ENCODE measurements at regions not wholly inside any gene's neighbourhood (a gene's known extent, or its start where the extent isn't known, plus 50 kb on each side); places are given as distances from the start of the nearest gene placed in this dataset.
"Not testable (repeated sequence)": the region's sequence is repeated elsewhere in the genome, so short reads cannot be mapped to it uniquely, and the experiment has no call there.

DNA sequence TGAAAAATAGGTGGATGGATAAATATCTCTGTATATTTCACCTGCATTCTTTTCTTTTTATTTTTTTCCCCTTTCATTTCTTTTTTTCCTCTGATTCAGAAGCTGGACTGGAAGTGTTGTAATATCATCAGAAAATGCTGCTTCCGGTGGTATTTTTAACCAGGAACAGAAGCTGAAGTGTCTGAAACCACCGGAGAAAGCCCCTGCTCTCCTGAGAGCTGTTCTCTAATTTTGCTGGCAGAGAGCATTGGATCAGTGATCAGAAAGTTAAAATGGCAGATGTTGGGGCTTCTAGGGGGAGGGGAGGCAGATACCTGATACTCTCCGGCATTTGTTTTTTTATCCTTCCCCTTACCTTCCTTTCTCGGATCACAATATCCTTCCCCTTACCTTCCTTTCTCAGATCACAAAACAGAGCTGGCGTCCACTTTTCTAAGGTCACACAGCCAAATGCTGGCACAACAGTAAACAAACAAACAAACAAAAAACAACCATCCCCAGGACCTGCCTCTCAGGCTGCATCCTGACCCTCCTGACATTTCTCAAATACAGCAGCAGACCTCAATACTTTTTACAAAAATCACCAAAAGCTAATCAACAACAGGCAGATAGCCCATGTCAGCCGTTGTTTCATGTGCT is 143.2 kb upstream of the ZNF217 start:
- Histone ChIP-seq H3K9me3 (ENCODE audit: control insufficient read depth, insufficient read depth, low read length) (no peaks in the 10 kb centered on the region), H3K4me1 (ENCODE audit: insufficient read depth, low read length) (peaks cover 59% of the 10 kb centered on the region), H3K36me3 (ENCODE audit: insufficient read depth, low read length) (no peaks in the 10 kb centered on the region; the same call in 1 of the 2 replicates), H3K9ac (ENCODE audit: low read depth, low read length) (peak overlapping the region; percentile 5; the same call in 1 of the 2 replicates)

GRCh38 chr20:53736122-53736756 is 142.6 kb upstream of the ZNF217 start:
- Histone ChIP-seq H3K9me3 (ENCODE audit: control insufficient read depth, insufficient read depth, low read length) (no peaks in the 10 kb centered on the region), H3K36me3 (ENCODE audit: insufficient read depth, low read length) (no peaks in the 10 kb centered on the region; the same call in 1 of the 2 replicates), H3K4me1 (ENCODE audit: insufficient read depth, low read length) (peaks cover 55% of the 10 kb centered on the region), H3K9ac (ENCODE audit: low read depth, low read length) (peak overlapping the region; percentile 5; the same call in 1 of the 2 replicates)

DNA sequence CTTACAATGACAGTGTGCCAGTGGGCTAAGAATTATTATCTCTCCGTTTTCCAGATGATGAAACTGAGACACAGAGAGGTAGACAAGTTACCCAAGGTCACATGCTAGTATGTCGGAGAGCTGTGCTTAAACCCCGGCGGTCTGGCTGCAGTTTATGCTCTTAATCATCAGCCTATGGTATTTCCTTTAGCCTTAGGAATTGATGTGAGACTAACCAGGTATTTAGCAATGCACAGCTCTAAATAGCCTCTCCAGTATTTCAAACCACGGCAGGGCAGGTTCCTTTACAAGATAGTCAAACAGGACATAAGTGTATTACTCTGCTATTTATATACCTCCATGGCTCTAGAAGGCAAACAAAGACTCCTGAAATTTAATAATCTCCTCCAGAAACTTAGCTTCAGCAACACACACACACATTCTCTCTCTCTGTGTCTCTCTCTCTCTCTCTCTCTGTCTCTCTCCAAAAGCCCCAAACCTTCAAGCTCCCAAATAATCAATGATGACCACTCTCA is 142.0 kb upstream of the ZNF217 start:
- H3K9me3 ChIP-seq (ENCODE audit: control insufficient read depth, insufficient read depth, low read length): no peaks in the 10 kb centered on the region
- peaks cover 50% of the 10 kb centered on the region for H3K4me1 ChIP-seq (ENCODE audit: insufficient read depth, low read length)
- H3K9ac ChIP-seq (ENCODE audit: low read depth, low read length): no peak overlapping the region
- no peaks in the 10 kb centered on the region; the same call in 1 of the 2 replicates for H3K36me3 ChIP-seq (ENCODE audit: insufficient read depth, low read length)

GRCh38 chr20:53734006-53734688 is 140.5 kb upstream of the ZNF217 start:
- H3K4me1 ChIP-seq (ENCODE audit: insufficient read depth, low read length): peaks cover 40% of the 10 kb centered on the region
- H3K36me3 ChIP-seq (ENCODE audit: insufficient read depth, low read length): no peaks in the 10 kb centered on the region; the same call in 1 of the 2 replicates
- no peak overlapping the region for H3K9ac ChIP-seq (ENCODE audit: low read depth, low read length)
- H3K9me3 ChIP-seq (ENCODE audit: control insufficient read depth, insufficient read depth, low read length): no peaks in the 10 kb centered on the region

- Histone ChIP-seq H3K36me3 (ENCODE audit: insufficient read depth, low read length) (no peaks in the 10 kb centered on the region; the same call in 1 of the 2 replicates), H3K4me1 (ENCODE audit: insufficient read depth, low read length) (peaks cover 16% of the 10 kb centered on the region), H3K9ac (ENCODE audit: low read depth, low read length) (no peak overlapping the region), H3K9me3 (ENCODE audit: control insufficient read depth, insufficient read depth, low read length) (no peaks in the 10 kb centered on the region)
Measured at GRCh38 chr20:53731595-53731994, 138.0 kb upstream of the ZNF217 start.

DNA sequence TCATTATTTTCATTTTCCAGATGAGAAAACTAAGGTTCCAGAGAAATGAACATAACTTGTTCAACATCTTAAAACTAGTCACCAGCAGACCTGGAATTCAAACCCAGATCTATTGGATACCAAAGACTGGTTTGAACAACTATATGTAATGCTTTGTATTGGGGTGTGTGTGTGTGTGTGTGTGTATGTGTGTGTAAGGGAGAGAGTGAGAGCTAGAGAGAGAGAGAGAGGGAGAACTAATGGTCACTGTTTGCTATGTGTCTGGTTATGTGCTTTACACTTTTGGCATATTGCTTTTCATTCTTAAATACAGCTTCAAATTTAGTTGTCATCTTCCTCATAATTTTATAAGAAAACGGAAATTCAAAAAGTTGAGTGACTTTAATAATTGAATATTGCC is 134.7 kb upstream of the ZNF217 start:
- H3K4me1 ChIP-seq (ENCODE audit: insufficient read depth, low read length): peaks cover 5% of the 10 kb centered on the region; the same call in 1 of the 2 replicates
- no peak overlapping the region for H3K9ac ChIP-seq (ENCODE audit: low read depth, low read length)
- no peaks in the 10 kb centered on the region for H3K9me3 ChIP-seq (ENCODE audit: control insufficient read depth, insufficient read depth, low read length)
- H3K36me3 ChIP-seq (ENCODE audit: insufficient read depth, low read length): no peaks in the 10 kb centered on the region

DNA sequence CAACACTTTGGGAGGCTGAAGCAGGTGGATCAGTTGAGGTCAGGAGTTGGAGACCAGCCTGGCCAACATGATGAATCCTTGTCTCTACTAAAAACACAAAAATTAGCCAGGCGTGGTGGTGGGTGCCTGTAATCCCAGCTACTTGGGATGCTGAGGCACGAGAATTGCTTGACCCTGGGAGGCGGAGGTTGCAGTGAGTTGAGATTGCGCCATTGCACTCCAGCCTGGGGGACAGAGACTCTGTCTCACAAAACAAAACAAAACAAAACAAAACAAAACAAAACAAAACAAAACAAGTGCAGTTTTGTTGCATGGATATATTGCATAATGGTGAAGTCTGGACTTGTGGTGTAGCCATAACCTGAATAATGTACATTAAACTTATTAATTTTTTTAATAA is 133.6 kb upstream of the ZNF217 start:
- H3K9ac ChIP-seq (ENCODE audit: low read depth, low read length); H3K4me1 ChIP-seq (ENCODE audit: insufficient read depth, low read length); H3K9me3 ChIP-seq (ENCODE audit: control insufficient read depth, insufficient read depth, low read length); H3K36me3 ChIP-seq (ENCODE audit: insufficient read depth, low read length): not testable (repeated sequence)

DNA sequence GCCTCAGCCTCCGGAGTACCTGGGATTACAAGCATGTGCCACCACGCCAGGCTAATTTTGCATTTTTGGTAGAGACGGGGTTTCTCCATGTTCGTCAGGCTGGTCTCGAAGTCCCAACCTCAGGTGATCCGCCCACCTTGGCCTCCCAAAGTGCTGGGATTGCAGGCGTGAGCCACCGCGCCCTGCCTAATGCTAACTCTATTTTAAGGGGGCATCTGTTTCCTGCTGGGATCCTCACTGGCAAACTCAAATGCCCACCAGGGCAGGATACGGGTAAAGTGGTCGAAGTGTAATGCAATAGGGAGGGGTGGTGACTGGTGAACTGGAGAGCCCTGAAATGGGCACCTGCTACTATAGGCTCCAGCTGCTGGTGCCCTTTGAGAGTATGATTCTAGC is 131.9 kb upstream of the ZNF217 start:
- H3K36me3 ChIP-seq (ENCODE audit: insufficient read depth, low read length): no peaks in the 10 kb centered on the region
- no peak overlapping the region for H3K9ac ChIP-seq (ENCODE audit: low read depth, low read length)
- no peaks in the 10 kb centered on the region for H3K9me3 ChIP-seq (ENCODE audit: control insufficient read depth, insufficient read depth, low read length)
- H3K4me1 ChIP-seq (ENCODE audit: insufficient read depth, low read length): peaks cover 11% of the 10 kb centered on the region; the same call in 1 of the 2 replicates

GRCh38 chr20:53723621-53724020 is 130.0 kb upstream of the ZNF217 start:
- H3K4me1 ChIP-seq (ENCODE audit: insufficient read depth, low read length): peaks cover 6% of the 10 kb centered on the region; the same call in 1 of the 2 replicates
- H3K9ac ChIP-seq (ENCODE audit: low read depth, low read length): no peak overlapping the region
- H3K9me3 ChIP-seq (ENCODE audit: control insufficient read depth, insufficient read depth, low read length): no peaks in the 10 kb centered on the region
- no peaks in the 10 kb centered on the region for H3K36me3 ChIP-seq (ENCODE audit: insufficient read depth, low read length)

- Histone ChIP-seq H3K9me3 (ENCODE audit: control insufficient read depth, insufficient read depth, low read length) (no peaks in the 10 kb centered on the region), H3K36me3 (ENCODE audit: insufficient read depth, low read length) (no peaks in the 10 kb centered on the region), H3K9ac (ENCODE audit: low read depth, low read length) (no peak overlapping the region), H3K4me1 (ENCODE audit: insufficient read depth, low read length) (peaks cover 6% of the 10 kb centered on the region; the same call in 1 of the 2 replicates)
Measured at GRCh38 chr20:53723045-53723444, 129.4 kb upstream of the ZNF217 start.

DNA sequence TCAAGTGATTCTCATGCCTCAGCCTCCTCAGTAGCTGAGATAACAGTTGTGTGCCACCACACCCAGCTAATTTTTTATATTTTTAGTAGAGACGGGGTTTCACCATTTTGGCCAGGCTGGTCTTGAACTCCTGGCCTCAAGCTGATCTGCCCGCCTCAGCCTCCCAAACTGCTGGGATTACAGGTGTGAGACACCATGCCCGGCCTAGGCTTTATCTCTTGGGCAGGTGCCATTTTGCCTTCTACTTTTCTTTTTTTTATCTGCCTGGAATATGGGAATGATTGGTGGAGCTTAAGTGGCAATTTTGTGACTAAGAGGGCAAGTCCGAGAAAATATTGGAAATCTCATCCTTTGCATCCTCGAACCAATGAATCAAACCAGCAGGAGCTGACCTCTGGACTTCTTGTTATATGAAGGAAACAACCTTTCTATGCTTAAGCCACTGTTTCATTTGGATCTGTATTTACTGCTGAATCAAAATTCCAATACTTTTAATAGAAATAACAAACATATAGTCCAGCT is 128.9 kb upstream of the ZNF217 start:
- no peak overlapping the region for H3K9ac ChIP-seq (ENCODE audit: low read depth, low read length)
- no peaks in the 10 kb centered on the region for H3K9me3 ChIP-seq (ENCODE audit: control insufficient read depth, insufficient read depth, low read length)
- no peaks in the 10 kb centered on the region for H3K36me3 ChIP-seq (ENCODE audit: insufficient read depth, low read length)
- peaks cover 6% of the 10 kb centered on the region; the same call in 1 of the 2 replicates for H3K4me1 ChIP-seq (ENCODE audit: insufficient read depth, low read length)

- not testable (repeated sequence) for H3K4me1 ChIP-seq (ENCODE audit: insufficient read depth, low read length); H3K9me3 ChIP-seq (ENCODE audit: control insufficient read depth, insufficient read depth, low read length); H3K9ac ChIP-seq (ENCODE audit: low read depth, low read length); H3K36me3 ChIP-seq (ENCODE audit: insufficient read depth, low read length)
Measured at GRCh38 chr20:53721445-53721963, 127.9 kb upstream of the ZNF217 start.

DNA sequence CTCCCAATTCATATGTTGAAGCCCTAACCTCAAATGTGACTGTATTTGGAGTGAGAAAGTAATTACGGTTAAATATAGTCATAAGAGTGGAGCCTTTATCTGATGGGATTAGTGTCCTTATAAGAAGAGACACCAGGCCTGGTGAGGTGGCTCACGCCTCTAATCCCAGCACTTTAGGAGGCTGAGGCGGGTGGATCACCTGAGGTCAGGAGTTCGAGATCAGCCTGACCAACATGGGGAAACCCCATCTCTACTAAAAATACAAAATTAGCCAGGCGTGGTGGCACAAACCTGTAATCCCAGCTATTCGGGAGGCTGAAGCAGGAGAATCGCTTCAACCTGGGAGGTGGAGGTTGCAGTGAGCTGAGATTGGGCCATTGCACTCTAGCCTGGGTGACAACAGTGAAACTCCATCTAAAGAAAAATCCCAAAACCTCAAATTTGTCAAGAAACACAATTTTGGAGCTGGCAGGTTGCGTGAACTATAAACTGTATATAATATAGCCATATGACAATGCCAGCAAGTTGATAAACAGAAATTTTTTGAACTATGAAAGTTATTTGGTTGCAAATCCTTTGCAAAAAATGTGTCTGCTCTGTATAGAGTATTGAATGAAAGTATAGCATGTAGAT is 125.6 kb upstream of the ZNF217 start:
- not testable (repeated sequence) for H3K9ac ChIP-seq (ENCODE audit: low read depth, low read length); H3K4me1 ChIP-seq (ENCODE audit: insufficient read depth, low read length); H3K36me3 ChIP-seq (ENCODE audit: insufficient read depth, low read length); H3K9me3 ChIP-seq (ENCODE audit: control insufficient read depth, insufficient read depth, low read length)
